HFF-Myc (cell line): ENCODE measurements at regions not wholly inside any gene's neighbourhood (a gene's known extent, or its start where the extent isn't known, plus 50 kb on each side); places are given as distances from the start of the nearest gene placed in this dataset.

Experiments
- DNase-seq: peaks from one replicate; pipeline ENCODE4 v3.0.0-alpha.2; 2011; ENCODE audit warnings: low read depth; ENCODE audit errors: extremely low read depth
- H3K4me3 ChIP-seq: replicated peaks from 2 replicates; pipeline ENCODE4 v1.5.1; 2011; ENCODE audit warnings: low read depth, mild to moderate bottlenecking, control low read depth, low read length
- TF ChIP-seq, protein P1 (sequence below): IDR thresholded peaks from 2 replicates; pipeline ENCODE4 v1.5.1; 2012; ENCODE audit warnings: mild to moderate bottlenecking, low read depth, low read length, control low read depth; ENCODE audit errors: missing control alignments

DNA sequence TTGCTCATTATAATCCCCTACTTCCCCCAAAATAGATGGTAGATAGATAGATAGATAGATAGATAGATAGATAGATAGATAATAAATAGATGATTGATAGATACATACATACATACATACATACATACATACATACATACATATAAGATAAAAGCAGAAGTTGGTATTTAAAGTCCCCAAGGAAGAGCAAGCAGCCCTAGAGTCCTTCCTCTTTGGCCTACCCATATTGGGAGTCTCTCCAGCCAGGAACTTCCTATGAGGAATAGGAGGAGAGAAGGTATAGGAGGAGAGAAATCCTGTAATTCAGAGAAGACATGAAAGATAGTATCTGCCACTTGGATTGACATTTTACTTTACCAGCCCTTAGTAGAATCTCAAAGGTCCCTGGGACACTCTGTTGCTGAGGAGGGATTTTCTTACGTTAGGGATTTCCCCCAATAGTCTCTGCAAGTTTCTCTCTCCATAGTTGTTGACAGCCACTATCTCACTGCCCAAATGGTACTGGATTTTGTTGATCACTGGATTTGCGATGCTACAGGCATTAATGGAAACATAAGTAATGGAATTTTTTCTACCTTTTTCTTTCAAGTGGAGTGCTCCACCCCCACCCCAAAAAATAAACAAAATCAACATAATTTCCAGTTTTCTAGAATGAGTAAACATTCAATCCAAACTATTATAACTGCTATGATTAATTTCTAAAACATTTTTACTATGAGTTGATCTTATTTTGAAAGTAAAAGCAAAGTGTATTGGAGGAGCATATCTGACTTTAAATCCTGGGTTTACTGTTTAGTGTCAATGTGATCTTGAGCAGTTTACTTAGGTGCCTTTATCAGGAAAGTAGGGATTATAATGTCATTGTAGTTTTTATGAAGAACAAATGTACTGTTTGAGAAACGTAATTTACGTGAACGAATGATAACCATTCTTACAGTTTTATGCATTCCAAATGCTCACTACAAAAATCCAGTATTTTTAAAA, 93.2 kb upstream of the TNFSF4 start:
- TF ChIP-seq, protein P1, sequence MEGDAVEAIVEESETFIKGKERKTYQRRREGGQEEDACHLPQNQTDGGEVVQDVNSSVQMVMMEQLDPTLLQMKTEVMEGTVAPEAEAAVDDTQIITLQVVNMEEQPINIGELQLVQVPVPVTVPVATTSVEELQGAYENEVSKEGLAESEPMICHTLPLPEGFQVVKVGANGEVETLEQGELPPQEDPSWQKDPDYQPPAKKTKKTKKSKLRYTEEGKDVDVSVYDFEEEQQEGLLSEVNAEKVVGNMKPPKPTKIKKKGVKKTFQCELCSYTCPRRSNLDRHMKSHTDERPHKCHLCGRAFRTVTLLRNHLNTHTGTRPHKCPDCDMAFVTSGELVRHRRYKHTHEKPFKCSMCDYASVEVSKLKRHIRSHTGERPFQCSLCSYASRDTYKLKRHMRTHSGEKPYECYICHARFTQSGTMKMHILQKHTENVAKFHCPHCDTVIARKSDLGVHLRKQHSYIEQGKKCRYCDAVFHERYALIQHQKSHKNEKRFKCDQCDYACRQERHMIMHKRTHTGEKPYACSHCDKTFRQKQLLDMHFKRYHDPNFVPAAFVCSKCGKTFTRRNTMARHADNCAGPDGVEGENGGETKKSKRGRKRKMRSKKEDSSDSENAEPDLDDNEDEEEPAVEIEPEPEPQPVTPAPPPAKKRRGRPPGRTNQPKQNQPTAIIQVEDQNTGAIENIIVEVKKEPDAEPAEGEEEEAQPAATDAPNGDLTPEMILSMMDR, result no peak
- DNase-seq, result no peak
- no peak overlapping the region for H3K4me3 ChIP-seq

GRCh38 chr1:173301507-173301906, 94.4 kb upstream of the TNFSF4 start:
- TF ChIP-seq, protein P1, result no peak
- DNase-seq, result no peak

DNA sequence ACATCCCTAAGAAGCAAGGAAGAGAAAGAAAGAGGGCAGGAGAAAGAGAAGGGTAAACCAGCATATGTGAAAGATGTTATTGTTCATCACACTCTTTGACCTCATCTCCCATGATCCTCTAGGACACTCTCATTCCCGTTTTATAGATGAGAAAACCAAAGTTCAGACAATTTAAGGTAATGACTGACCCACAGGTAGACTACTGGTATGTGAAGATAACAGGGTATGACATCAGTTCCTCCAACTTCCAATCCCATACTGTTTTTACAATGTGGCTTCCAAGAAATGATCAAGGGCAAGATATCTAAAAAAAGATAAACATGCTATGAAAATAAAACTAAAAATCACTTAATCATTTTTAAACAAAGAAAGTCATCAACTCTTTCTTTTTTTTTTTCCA, 95.2 kb upstream of the TNFSF4 start:
- TF ChIP-seq, protein P1, result no peak

More at GRCh38 chr1:173301507-173301906, 94.4 kb upstream of the TNFSF4 start:
- no peak overlapping the region for H3K4me3 ChIP-seq

GRCh38 chr1:173302890-173303829, 96.0 kb upstream of the TNFSF4 start:
- TF ChIP-seq, protein P1, result no peak
- no peak for DNase-seq
- H3K4me3 ChIP-seq, result no peak overlapping the region

More for the DNA sequence above, 95.2 kb upstream of the TNFSF4 start:
- H3K4me3 ChIP-seq, result no peak overlapping the region
- DNase-seq, result no peak

DNA sequence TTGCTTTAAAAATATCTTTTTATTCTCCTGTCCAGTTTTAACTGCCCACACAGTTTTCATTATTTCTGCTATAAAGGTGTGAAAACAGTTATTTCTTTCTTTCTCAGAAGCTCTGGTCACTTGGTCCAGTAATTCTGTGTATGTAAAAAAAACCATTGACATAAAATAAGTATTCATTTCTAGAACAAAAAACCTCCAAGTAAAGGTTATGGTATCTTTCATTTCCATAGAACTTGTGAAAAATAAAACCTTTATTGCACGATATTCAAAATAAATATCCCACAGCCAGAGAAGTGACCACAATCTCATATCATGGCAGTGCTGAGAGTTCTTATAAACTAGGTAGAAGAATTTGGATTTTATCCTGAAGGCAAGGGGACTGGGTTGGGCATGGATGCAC, 96.9 kb upstream of the TNFSF4 start:
- DNase-seq, result no peak
- H3K4me3 ChIP-seq, result no peak overlapping the region
- TF ChIP-seq, protein P1, result no peak

DNA sequence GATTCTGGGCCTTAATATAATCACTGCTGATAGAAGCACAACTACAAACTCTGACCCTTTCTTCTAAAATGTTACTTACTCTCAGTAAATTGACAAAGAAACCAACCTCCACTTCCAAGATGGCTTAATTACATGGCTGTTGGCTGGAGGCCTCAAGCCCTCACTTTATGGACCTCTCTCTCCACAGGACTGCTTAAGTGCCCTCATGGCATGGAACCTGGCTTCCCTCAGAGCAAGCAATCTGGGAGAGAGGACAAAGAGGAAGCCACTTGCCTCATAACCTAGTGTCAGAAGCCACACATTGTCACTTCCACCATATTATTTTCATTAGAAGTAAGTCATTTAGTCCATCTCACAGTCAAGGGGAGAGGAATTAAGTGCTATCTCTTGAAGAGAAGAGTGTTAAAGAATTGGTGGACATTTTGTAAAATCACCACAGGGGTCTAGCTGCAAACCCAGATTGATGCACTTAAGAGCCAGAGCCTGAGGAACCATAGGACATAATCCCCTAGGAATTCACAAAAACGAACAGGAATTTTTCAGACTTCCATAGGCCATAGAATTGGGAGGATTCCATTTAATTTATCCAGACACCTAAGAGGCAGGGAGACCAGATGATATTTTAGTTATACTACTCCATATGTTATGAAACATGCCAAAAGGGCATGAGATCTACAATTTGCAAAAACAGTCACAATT, 97.5 kb upstream of the TNFSF4 start:
- DNase-seq, result no peak
- TF ChIP-seq, protein P1, result no peak
- no peak overlapping the region for H3K4me3 ChIP-seq
